IPS-NIHi7 (cell line): ENCODE measurements at regions not wholly inside any gene's neighbourhood (a gene's known extent, or its start where the extent isn't known, plus 50 kb on each side); places are given as distances from the start of the nearest gene placed in this dataset.
"Not testable (repeated sequence)": the region's sequence is repeated elsewhere in the genome, so short reads cannot be mapped to it uniquely, and the experiment has no call there.

Experiments
- DNase-seq: peaks from one replicate; pipeline ENCODE4 v3.0.0; 2012; ENCODE audit warnings: mixed read lengths; ENCODE audit errors: extremely low spot score

GRCh38 chr10:23643111-23643780, 204.4 kb downstream of the OTUD1 start:
- DNase-seq: no peak

GRCh38 chr10:23648618-23649017, 209.7 kb downstream of the OTUD1 start:
- no peak for DNase-seq

- DNase-seq: peak; percentile 54
Observed at GRCh38 chr10:23656735-23657134, 217.9 kb downstream of the OTUD1 start.

GRCh38 chr10:23657677-23658076, 218.8 kb downstream of the OTUD1 start:
- DNase-seq: no peak

GRCh38 chr10:23671866-23672265, 233.0 kb downstream of the OTUD1 start:
- DNase-seq: not testable (repeated sequence)

GRCh38 chr10:23675585-23675984, 236.7 kb downstream of the OTUD1 start:
- no peak for DNase-seq

- DNase-seq: no peak
Observed at GRCh38 chr10:23676296-23676695, 237.4 kb downstream of the OTUD1 start.

GRCh38 chr10:23686722-23687121, 247.8 kb downstream of the OTUD1 start:
- no peak for DNase-seq

- DNase-seq: no peak
Observed at GRCh38 chr10:23692736-23693135, 253.9 kb downstream of the OTUD1 start.

- DNase-seq: peak; percentile 74
Observed at GRCh38 chr10:23693501-23693901, 254.6 kb downstream of the OTUD1 start.

GRCh38 chr10:23693925-23694324, 255.1 kb downstream of the OTUD1 start:
- peak; percentile 26 for DNase-seq

- peak; percentile 50 for DNase-seq
Observed at GRCh38 chr10:23694446-23694920, 255.6 kb downstream of the OTUD1 start.

- DNase-seq: peak; percentile 48
Observed at GRCh38 chr10:23694921-23695824, 256.3 kb downstream of the OTUD1 start.

GRCh38 chr10:23695825-23696420, 257.0 kb downstream of the OTUD1 start:
- peak; percentile 32 for DNase-seq

- no peak for DNase-seq
Observed at GRCh38 chr10:23696476-23696875, 257.6 kb downstream of the OTUD1 start.

- peak; percentile 65 for DNase-seq
Observed at GRCh38 chr10:23702977-23703414, 264.1 kb downstream of the OTUD1 start.

- no peak for DNase-seq
Observed at GRCh38 chr10:23715363-23715762, 276.5 kb downstream of the OTUD1 start.

- no peak for DNase-seq
Observed at GRCh38 chr10:23717913-23718312, 279.0 kb downstream of the OTUD1 start.

GRCh38 chr10:23718946-23719345, 280.1 kb downstream of the OTUD1 start:
- no peak for DNase-seq

- no peak for DNase-seq
Observed at GRCh38 chr10:23723796-23724195, 284.9 kb downstream of the OTUD1 start.

GRCh38 chr10:23725548-23725947, 286.7 kb downstream of the OTUD1 start:
- no peak for DNase-seq

GRCh38 chr10:23742368-23742767, 303.5 kb downstream of the OTUD1 start:
- DNase-seq: no peak
